ENCODE measurements at regions not wholly inside any gene's neighbourhood (a gene's known extent, or its start where the extent isn't known, plus 50 kb on each side); places are given as distances from the start of the nearest gene placed in this dataset.

DNA sequence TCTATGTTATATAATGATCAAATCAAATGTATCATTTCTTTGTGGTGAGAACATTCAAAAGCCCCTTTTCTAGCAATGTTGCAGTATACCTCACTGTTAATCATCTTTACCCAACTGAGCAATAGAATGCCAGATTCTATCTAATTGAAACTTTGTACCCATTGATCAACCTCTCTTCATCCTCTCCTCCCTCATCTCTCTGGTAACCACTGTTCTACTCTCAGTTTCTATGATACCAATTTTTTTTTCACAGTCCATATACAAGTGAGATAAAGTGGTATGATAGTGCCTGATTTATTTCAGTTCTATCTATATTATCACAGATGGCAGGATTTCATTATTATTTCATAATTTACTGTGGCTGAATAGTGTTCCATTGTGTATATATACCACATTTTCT is 209.8 kb downstream of the SPCS3 start:
- TF ChIP-seq, protein P1, sequence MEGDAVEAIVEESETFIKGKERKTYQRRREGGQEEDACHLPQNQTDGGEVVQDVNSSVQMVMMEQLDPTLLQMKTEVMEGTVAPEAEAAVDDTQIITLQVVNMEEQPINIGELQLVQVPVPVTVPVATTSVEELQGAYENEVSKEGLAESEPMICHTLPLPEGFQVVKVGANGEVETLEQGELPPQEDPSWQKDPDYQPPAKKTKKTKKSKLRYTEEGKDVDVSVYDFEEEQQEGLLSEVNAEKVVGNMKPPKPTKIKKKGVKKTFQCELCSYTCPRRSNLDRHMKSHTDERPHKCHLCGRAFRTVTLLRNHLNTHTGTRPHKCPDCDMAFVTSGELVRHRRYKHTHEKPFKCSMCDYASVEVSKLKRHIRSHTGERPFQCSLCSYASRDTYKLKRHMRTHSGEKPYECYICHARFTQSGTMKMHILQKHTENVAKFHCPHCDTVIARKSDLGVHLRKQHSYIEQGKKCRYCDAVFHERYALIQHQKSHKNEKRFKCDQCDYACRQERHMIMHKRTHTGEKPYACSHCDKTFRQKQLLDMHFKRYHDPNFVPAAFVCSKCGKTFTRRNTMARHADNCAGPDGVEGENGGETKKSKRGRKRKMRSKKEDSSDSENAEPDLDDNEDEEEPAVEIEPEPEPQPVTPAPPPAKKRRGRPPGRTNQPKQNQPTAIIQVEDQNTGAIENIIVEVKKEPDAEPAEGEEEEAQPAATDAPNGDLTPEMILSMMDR (IDR thresholded peaks at IDR 0.05; ENCODE audit: low read length) = no peak
- no peak for TF ChIP-seq EZH2 (optimal IDR thresholded peaks at IDR 0.05; ENCODE audit: low read depth, low read length)
- no peak for TF ChIP-seq EZH2phosphoT487 (IDR thresholded peaks at IDR 0.05; ENCODE audit: low read length)
